ENCODE measurements at regions not wholly inside any gene's neighbourhood (a gene's known extent, or its start where the extent isn't known, plus 50 kb on each side); places are given as distances from the start of the nearest gene placed in this dataset.

DNA sequence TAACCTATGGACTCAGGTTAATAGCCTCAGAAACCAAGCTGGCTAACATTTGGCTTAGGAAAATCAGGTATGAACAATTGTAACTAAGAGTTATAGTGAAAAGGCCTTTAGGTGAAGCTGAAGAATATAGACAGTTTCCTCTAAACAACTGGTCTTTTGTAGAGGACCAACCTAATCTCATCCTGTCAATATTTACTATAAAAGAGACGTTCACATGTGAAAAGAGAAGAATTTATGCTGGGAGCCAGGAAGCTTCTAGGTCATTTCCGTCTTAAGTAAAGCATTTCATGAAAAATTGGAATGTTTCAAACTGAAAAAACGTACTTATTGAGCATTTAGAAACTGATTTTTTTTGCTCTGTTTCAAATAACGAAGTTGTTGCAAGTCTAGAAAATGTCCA lies 764.3 kb upstream of the GOLIM4 start:
- Histone ChIP-seq H3K27ac (no peak overlapping the region), H3K4me3 (no peak overlapping the region)
- TF ChIP-seq, protein P1, sequence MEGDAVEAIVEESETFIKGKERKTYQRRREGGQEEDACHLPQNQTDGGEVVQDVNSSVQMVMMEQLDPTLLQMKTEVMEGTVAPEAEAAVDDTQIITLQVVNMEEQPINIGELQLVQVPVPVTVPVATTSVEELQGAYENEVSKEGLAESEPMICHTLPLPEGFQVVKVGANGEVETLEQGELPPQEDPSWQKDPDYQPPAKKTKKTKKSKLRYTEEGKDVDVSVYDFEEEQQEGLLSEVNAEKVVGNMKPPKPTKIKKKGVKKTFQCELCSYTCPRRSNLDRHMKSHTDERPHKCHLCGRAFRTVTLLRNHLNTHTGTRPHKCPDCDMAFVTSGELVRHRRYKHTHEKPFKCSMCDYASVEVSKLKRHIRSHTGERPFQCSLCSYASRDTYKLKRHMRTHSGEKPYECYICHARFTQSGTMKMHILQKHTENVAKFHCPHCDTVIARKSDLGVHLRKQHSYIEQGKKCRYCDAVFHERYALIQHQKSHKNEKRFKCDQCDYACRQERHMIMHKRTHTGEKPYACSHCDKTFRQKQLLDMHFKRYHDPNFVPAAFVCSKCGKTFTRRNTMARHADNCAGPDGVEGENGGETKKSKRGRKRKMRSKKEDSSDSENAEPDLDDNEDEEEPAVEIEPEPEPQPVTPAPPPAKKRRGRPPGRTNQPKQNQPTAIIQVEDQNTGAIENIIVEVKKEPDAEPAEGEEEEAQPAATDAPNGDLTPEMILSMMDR (IDR thresholded peaks at IDR 0.05) = no peak
- no peak for DNase-seq (ENCODE audit: low spot score)

DNA sequence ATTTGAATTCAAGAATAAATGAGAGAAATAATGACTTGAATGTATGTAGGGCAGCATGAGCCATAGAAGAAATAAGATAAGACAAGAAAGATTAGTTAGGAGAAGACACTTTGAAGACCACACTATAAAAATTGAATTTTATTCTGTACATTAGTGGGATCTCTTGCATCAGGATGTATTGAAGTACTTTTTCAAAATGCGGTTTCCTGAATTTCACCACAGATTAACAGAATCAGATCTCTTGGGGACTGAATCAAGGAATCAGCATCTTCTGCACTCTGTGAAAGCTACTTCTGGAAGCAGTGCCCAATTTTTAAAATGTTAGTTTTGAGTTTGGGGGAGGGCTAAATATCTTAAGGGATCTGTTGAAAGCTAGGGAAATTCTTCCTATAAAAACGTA lies 763.9 kb upstream of the GOLIM4 start:
- no peak overlapping the region for H3K27ac ChIP-seq
- H3K4me3 ChIP-seq = no peak overlapping the region
- TF ChIP-seq, protein P1 (IDR thresholded peaks at IDR 0.05) = no peak
- no peak for DNase-seq (ENCODE audit: low spot score)

- no peak overlapping the region for H3K27ac ChIP-seq
- TF ChIP-seq, protein P1 (IDR thresholded peaks at IDR 0.05) = no peak
- DNase-seq (ENCODE audit: low spot score) = no peak
- H3K4me3 ChIP-seq = no peak overlapping the region
Measured at GRCh38 chr3:168859143-168859542, 763.4 kb upstream of the GOLIM4 start.

DNA sequence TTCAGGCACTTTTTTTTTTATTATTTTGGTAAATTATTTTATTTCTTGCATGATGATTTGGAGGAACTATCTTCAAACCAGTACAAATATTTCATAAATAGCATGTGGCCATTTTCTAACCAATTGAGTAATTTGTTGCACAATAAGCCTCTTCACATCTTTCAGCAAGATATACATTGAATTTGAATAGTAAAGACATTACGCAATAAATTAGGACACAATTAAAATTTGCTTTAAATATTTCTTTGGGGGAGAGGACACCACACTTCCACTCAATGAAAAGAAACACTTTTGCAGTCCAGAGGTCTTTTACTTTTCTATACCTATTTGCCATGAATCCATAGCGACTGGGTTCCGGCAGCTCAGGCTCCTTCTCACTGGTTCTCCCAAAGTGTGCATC lies 762.6 kb upstream of the GOLIM4 start:
- H3K4me3 ChIP-seq = no peak overlapping the region
- TF ChIP-seq, protein P1 (IDR thresholded peaks at IDR 0.05) = no peak
- no peak for DNase-seq (ENCODE audit: low spot score)
- H3K27ac ChIP-seq = no peak overlapping the region

DNA sequence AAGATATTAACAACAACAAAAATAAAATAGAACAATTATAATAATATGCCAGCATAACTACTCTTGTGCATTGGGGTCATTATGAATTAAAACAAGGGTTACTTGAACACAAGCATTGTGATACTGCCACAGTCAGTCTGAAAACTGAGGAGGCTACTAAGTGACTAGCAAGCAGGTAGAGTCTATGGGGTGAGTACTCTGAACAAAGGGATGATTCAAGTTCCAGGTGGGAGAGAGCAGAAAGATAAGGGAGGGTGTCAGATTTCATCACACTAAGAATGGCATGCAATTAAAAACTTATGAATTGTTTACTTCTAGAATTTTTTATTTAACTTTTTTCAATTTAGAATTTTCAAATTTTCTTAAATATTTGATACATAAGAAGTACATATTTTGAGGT lies 754.4 kb upstream of the GOLIM4 start:
- TF ChIP-seq, protein P1 (IDR thresholded peaks at IDR 0.05) = no peak
- Histone ChIP-seq H3K27ac (no peak overlapping the region), H3K4me3 (no peak overlapping the region)
- no peak for DNase-seq (ENCODE audit: low spot score)

GRCh38 chr3:168847291-168847883 lies 751.7 kb upstream of the GOLIM4 start:
- DNase-seq (ENCODE audit: low spot score) = no peak
- no peak overlapping the region for H3K4me3 ChIP-seq
- TF ChIP-seq, protein P1 (IDR thresholded peaks at IDR 0.05) = no peak
- no peak overlapping the region for H3K27ac ChIP-seq

GRCh38 chr3:168844894-168845482 lies 749.3 kb upstream of the GOLIM4 start:
- Histone ChIP-seq H3K4me3 (no peak overlapping the region), H3K27ac (no peak overlapping the region)
- DNase-seq (ENCODE audit: low spot score) = no peak
- TF ChIP-seq, protein P1 (IDR thresholded peaks at IDR 0.05) = no peak

Measured in coronary artery (tissue), 2 donors.